Central memory CD8-positive, alpha-beta T cell (primary cell): ENCODE measurements at regions not wholly inside any gene's neighbourhood (a gene's known extent, or its start where the extent isn't known, plus 50 kb on each side); places are given as distances from the start of the nearest gene placed in this dataset.

Source experiments
- ATAC-seq: fragments of 150-1000 bp; cut with Tn5 transposase; replicated peaks from 2 replicates; pipeline ENCODE4 v1.10.0; 2022; ENCODE audit warnings: mild to moderate bottlenecking, moderate FRiP score, moderate number of reproducible peaks; ENCODE audit not compliant: poor library complexity, severe bottlenecking; ENCODE audit errors: extremely low read depth
- DNase-seq, 2 donors: peaks; one replicate each; pipeline ENCODE4 v3.0.0; 2021; ENCODE audit warnings: low spot score in 2 of 2
- H3K27ac Mint-ChIP-seq: one replicate; pipeline ENCODE4 v1.8.0; 2022; ENCODE audit warnings: low read depth, mild to moderate bottlenecking, moderate library complexity, mixed read lengths
- H3K27me3 Mint-ChIP-seq: one replicate; pipeline ENCODE4 v1.8.0; 2022; ENCODE audit warnings: mixed read lengths
- H3K36me3 Mint-ChIP-seq: one replicate; pipeline ENCODE4 v1.8.0; 2022; ENCODE audit warnings: mild to moderate bottlenecking, moderate library complexity, mixed read lengths; ENCODE audit not compliant: insufficient read depth
- H3K4me1 Mint-ChIP-seq: one replicate; pipeline ENCODE4 v1.8.0; 2022; ENCODE audit warnings: mixed read lengths
- H3K4me3 Mint-ChIP-seq: one replicate; pipeline ENCODE4 v1.8.0; 2022; ENCODE audit warnings: mild to moderate bottlenecking, moderate library complexity, mixed read lengths
- H3K9me3 Mint-ChIP-seq: one replicate; pipeline ENCODE4 v1.8.0; 2022; ENCODE audit warnings: mixed read lengths

DNA sequence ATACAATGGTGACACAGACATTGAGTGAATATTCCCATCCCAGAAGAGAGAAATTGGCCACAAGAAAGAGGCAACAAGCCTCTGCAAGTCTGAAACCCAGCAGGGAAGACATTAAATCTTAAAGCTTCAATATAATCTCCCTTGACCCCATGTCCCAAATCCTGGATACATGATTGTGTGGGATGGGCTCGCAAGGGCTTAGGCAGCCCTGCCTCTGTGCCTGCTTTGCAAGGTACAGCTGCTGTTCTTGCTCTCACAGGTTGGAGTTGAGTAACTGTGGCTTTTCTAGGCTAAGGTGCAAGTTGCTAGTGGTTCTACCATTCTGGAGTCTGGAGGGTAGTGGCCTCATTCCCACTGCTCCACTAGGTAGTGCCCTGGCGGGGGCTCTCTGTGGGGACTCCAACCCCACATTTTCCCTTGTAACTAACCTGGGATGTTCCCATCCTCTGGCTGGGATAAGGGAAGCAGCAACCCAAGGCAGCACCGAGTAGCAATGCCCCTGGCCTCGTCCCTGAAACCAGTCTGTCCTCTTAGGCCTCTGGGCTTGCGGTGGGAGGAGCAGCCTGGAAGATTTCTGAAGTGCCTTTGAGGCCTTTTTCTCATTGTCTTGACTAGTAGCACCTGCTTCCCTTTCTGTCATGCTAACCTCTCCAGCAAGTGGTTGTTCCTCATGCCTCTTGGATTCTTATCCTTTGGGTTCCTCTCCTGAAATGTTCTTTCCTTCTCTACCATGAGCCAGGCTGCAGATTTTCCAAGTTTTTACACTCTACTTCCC is 90.0 kb downstream of the FAM174B start:
- Mint-ChIP-seq H3K4me1 (no peaks in the 10 kb centered on the region), H3K27me3 (peaks cover 64% of the 10 kb centered on the region)

DNA sequence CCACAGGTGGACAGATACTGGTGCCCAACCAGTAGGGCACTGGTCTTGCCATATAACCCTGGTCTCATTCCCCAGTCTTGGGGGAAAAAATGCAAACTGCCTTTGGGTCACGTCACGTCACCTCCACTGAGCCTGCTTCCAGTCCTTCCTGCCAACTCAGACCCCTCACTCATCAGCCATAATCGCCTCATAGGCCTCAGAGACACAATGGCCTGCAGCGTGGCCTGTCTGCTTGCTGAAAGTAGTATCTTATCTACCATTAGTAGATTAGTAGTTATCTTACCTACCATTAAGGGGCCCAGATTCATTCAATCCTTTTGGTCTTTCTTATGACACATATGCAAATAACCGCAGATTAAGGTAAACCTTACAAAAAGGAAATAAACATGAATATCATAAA is 93.8 kb downstream of the FAM174B start:
- peaks cover 55% of the 10 kb centered on the region for H3K27me3 Mint-ChIP-seq
- DNase-seq (no peak), ATAC-seq (no peak)
- H3K4me1 Mint-ChIP-seq = no peaks in the 10 kb centered on the region
- H3K27ac Mint-ChIP-seq = no peak overlapping the region
- H3K9me3 Mint-ChIP-seq = no peaks in the 10 kb centered on the region
- H3K36me3 Mint-ChIP-seq = no peaks in the 10 kb centered on the region
- no peak overlapping the region for H3K4me3 Mint-ChIP-seq

More for the DNA sequence above, 90.0 kb downstream of the FAM174B start:
- no peak overlapping the region for H3K27ac Mint-ChIP-seq
- no peak for ATAC-seq
- H3K36me3 Mint-ChIP-seq = no peaks in the 10 kb centered on the region
- no peaks in the 10 kb centered on the region for H3K9me3 Mint-ChIP-seq
- no peak overlapping the region for H3K4me3 Mint-ChIP-seq
- no peak for DNase-seq

DNA sequence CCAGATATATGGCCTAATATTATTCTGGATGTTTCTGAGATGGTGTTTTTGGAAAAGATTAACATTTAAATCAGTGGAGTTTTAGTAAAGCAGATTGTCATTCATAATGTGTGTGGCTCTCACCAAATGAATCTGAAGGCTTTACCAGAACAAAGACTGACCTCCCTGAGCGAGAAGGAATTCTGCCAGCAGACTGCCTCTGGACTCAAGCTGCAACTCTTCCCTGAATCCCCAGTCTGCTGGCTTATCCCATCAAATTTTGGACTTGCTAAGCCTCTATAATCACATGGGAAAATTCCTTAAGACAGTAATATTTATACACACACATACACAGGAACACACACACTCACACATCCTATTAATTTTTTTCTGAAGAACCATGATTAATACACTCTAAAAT is 102.3 kb downstream of the FAM174B start:
- Mint-ChIP-seq H3K9me3 (peaks cover 4% of the 10 kb centered on the region), H3K4me3 (no peak overlapping the region), H3K27ac (no peak overlapping the region), H3K4me1 (no peaks in the 10 kb centered on the region), H3K36me3 (peaks cover 1% of the 10 kb centered on the region), H3K27me3 (peaks cover 99% of the 10 kb centered on the region)
- DNase-seq (no peak), ATAC-seq (no peak)

DNA sequence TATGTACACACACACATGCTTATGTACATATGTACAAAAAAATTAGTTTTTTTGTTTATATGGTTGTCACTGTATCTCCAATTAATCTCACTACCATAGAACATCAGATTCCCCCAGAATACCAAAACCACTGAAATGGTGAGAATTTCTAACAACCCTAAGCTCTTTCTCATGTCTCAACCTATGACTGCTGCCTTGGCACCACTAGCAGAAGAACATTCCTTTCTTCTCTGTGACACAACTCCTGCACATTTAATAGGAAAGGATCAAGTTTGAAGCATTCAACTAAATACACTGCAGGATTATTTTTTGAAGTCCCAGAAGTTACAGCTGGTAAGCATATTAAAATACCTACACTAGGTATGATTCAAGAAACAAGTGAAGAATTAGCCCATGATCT is 109.6 kb downstream of the FAM174B start:
- H3K4me1 Mint-ChIP-seq = no peaks in the 10 kb centered on the region
- no peaks in the 10 kb centered on the region for H3K36me3 Mint-ChIP-seq
- DNase-seq (no peak), ATAC-seq (no peak)
- H3K27ac Mint-ChIP-seq = no peak overlapping the region
- H3K27me3 Mint-ChIP-seq = peaks cover 92% of the 10 kb centered on the region
- H3K9me3 Mint-ChIP-seq = peaks cover 10% of the 10 kb centered on the region
- H3K4me3 Mint-ChIP-seq = no peak overlapping the region

DNA sequence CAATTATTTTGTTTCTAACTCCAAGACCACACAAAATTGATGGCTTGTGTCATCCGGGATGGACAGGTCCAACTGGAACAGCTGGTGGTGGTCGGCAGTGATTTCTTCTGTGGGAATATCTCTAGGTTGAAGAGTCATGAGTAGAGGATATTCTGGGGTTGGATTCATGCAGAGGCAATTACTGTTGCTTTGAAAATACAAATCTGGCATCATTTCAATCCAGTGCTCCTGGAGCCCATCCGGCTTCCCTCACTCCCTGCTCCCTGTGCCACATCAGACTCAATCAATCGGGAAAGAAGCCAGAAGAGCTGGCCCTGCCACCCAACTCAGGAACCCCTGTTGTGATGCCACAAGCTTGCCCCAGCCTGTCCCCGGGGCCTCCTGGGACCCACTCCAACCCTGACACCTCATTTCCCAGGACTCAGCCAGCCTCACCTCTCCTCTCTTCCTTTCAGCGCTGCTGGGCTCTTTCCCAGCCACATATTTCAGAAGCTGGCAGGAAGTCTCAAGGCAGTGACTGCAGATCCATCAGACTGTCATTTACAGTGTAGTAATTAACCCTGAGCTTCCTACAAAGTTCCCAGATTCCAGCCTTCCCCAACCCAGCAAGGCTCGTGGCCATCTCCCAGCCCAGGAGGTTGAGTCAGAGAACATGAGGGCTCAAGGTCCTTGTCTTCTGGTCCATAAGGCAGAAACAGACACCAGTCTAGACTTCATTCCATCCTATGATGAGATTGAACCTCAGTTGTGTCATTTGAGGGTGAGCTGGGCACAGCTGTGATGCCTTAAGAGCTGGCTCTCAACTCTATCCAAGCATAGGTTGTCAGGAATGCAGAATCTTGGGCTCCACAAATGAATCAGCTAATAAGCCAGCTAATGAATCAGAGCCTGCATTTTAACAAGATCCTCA is 114.0 kb downstream of the FAM174B start:
- Mint-ChIP-seq H3K4me1 (no peaks in the 10 kb centered on the region), H3K27me3 (peaks cover 84% of the 10 kb centered on the region), H3K9me3 (peaks cover 6% of the 10 kb centered on the region), H3K4me3 (no peak overlapping the region), H3K36me3 (no peaks in the 10 kb centered on the region), H3K27ac (no peak overlapping the region)
- DNase-seq (no peak), ATAC-seq (no peak)

DNA sequence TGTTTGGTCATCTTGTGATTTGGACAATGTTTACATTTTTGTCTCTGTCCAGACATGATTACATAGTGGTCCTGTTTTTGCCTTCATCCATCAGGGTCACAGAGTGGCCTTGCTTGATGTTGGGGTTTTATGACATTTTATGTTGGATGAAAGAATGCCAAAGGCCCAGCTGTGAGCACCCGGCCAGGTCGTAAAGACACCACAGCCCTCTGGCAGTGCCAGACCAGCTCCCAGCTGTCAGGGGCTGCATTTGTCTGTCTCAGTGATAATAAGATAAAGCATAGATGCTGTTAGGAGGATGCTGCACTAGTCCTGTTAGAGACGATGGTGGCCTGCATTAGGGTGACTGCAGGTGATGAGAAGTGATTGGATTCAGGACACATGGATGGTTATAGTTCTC is 117.5 kb downstream of the FAM174B start:
- DNase-seq (no peak), ATAC-seq (no peak)
- Mint-ChIP-seq H3K9me3 (peaks cover 10% of the 10 kb centered on the region), H3K27me3 (peaks cover 76% of the 10 kb centered on the region), H3K27ac (no peak overlapping the region), H3K4me1 (no peaks in the 10 kb centered on the region), H3K4me3 (no peak overlapping the region), H3K36me3 (no peaks in the 10 kb centered on the region)

DNA sequence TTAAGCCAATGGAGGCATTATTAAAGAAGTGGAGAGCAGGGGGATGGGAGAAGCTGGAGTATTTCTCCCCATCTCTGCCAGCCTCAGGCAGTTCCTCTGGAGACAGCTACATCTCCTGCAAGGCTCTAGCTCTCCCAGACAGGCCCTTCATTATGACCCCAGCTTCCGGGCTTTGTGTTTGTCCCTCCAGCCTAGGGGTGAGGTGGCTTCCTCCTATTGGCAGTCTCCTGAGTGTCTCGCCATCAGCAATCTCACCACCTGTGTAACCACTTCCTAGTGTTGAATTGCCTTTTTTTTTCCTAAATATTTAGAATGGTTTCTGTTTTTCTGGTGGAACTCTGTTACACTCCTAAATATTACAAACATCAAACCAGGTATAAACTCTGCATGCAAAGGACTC is 122.3 kb downstream of the FAM174B start:
- H3K4me1 Mint-ChIP-seq = no peaks in the 10 kb centered on the region
- H3K27me3 Mint-ChIP-seq = peaks cover 75% of the 10 kb centered on the region
- ATAC-seq = no peak
- no peaks in the 10 kb centered on the region for H3K36me3 Mint-ChIP-seq
- H3K4me3 Mint-ChIP-seq = no peak overlapping the region
- no peak overlapping the region for H3K27ac Mint-ChIP-seq
- DNase-seq = no peak
- peaks cover 10% of the 10 kb centered on the region for H3K9me3 Mint-ChIP-seq

DNA sequence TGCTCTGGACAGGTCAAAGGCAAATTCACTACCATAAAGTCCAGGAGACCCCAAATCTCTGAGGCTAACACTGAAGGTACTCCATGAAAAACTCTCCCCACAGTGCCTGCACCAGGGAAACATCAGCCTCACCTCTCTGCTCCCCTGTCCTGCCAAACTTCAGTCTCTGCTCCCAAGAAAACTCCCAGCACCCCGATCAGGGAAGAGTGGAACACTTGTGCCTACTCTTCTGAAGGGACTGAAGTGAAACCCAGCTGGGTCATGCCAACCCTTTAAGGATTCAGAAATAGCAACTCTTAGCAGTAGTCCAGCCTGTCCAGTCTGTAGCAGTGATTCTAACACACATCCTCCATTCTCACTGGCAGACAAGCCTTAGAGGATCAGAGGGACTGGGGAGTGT is 124.2 kb downstream of the FAM174B start:
- ATAC-seq = no peak
- no peak for DNase-seq
- no peaks in the 10 kb centered on the region for H3K36me3 Mint-ChIP-seq
- no peak overlapping the region for H3K4me3 Mint-ChIP-seq
- peaks cover 70% of the 10 kb centered on the region for H3K27me3 Mint-ChIP-seq
- H3K9me3 Mint-ChIP-seq = peaks cover 10% of the 10 kb centered on the region
- no peaks in the 10 kb centered on the region for H3K4me1 Mint-ChIP-seq
- no peak overlapping the region for H3K27ac Mint-ChIP-seq

DNA sequence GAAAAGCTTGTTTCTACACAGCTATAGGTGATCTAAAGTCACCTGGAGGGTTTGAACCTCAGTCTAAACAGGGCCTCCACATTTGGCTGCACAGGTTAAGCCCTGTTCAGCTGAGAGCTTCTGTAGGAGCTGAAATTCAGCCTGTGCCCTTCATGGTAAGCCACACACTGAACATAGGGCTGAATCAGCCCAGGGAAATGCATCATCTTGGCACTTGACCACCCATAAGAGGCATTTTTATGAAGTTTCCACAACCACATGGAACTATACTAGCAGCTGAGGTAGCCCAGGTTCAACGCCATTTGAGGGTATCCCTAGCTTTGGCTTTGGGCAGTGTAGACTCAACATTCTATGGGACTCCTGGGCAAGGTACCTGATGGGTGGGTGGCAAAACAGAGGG is 126.8 kb downstream of the FAM174B start:
- Mint-ChIP-seq H3K27me3 (peaks cover 47% of the 10 kb centered on the region), H3K27ac (no peak overlapping the region), H3K4me3 (no peak overlapping the region), H3K4me1 (no peaks in the 10 kb centered on the region), H3K9me3 (no peaks in the 10 kb centered on the region), H3K36me3 (no peaks in the 10 kb centered on the region)
- ATAC-seq = no peak
- DNase-seq = no peak

DNA sequence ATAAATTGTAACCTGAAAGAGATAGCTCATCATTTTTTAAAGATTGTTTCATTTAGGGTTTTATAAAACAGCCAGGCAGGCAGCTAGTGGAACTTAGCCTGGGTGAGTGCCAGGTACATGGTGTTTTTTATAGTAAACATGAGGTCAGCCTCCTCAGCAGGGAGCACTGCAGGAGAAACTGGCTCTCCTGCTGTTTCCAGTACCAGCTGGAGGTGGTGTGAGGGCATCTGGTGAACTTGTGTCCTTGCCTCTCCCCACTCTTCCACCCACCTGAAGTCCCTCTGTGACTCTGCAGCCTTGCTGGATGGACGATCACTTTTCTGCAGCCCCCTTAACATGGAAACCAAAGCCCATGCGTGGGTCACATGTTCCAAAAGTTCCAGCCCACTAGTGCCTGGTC is 128.4 kb downstream of the FAM174B start:
- Mint-ChIP-seq H3K4me1 (no peaks in the 10 kb centered on the region), H3K36me3 (no peaks in the 10 kb centered on the region), H3K4me3 (no peak overlapping the region), H3K27ac (no peak overlapping the region), H3K9me3 (no peaks in the 10 kb centered on the region), H3K27me3 (peaks cover 47% of the 10 kb centered on the region)
- ATAC-seq (no peak), DNase-seq (no peak)

DNA sequence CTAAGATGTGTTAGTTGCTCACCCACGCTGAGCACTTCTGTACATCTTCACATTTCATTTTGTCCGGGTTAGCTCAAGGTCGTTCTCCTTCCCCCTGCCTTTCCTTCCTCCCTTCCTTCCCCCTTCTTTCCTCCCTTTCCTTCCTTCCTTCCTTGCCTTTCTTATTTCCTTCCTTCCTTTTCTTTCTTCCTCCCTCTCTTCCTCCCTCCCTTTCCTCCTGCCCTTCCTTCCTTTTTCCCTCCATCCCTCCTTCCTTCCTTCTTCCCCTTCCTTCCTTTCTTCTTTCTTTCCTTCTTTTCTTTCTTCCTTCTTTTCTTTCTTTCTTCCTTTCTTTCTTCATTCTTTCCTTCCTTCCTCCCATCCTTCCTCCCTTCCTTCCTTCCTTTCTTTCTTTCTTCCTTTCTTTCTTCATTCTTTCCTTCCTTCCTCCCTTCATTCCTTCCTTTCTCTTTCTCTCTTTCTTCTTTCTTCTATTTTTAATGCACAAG is 129.8 kb downstream of the FAM174B start:
- Mint-ChIP-seq H3K4me3 (no peak overlapping the region), H3K27me3 (peaks cover 36% of the 10 kb centered on the region), H3K27ac (no peak overlapping the region), H3K36me3 (no peaks in the 10 kb centered on the region), H3K4me1 (no peaks in the 10 kb centered on the region), H3K9me3 (no peaks in the 10 kb centered on the region)
- DNase-seq (no peak), ATAC-seq (no peak)

DNA sequence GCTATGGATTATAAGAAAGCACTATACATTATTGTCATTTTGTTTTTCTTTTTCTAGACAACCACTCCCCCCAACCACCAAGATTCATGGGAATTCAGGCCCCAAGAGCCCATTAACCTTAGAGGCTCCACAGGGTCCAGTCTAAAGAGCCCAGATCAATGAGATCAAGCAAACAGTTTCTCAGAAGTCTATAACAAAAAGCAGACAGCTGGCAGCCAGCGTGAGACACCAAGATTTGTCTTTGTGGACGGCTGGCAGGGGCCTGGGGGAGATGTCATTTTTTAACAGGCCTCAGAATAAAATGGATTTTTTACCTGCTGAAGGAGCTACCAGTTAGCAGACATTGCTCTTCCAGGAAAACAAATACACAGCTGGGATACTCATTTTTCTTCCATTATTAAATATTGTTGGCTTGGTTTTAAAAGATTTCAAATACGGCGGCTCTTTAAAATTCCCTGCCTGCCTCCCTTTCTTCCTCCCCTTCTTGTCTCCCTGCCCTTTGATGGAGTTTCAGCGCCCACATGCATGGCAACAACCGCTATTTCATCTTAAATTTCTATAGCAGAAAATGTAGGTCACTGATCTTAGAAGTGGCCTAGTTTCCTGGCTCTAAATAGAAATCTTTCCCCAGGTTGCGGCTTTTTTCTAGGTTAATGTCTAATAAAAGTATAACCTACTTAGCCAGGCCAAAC is 130.6 kb downstream of the FAM174B start:
- ATAC-seq (no peak), DNase-seq (no peak)
- no peaks in the 10 kb centered on the region for H3K36me3 Mint-ChIP-seq
- H3K9me3 Mint-ChIP-seq = no peaks in the 10 kb centered on the region
- no peaks in the 10 kb centered on the region for H3K4me1 Mint-ChIP-seq
- H3K27ac Mint-ChIP-seq = no peak overlapping the region
- peaks cover 29% of the 10 kb centered on the region for H3K27me3 Mint-ChIP-seq
- no peak overlapping the region for H3K4me3 Mint-ChIP-seq
